GM21717 (cell line): ENCODE measurements at regions not wholly inside any gene's neighbourhood (a gene's known extent, or its start where the extent isn't known, plus 50 kb on each side); places are given as distances from the start of the nearest gene placed in this dataset.
"Not testable (repeated sequence)": the region's sequence is repeated elsewhere in the genome, so short reads cannot be mapped to it uniquely, and the experiment has no call there.

Experiments used
- ATAC-seq: cut with Tn5 transposase; IDR thresholded peaks from one replicate; pipeline ENCODE4 v1.9.1; 2021; ENCODE audit warnings: mild to moderate bottlenecking, moderate library complexity; ENCODE audit not compliant: unreplicated experiment

DNA sequence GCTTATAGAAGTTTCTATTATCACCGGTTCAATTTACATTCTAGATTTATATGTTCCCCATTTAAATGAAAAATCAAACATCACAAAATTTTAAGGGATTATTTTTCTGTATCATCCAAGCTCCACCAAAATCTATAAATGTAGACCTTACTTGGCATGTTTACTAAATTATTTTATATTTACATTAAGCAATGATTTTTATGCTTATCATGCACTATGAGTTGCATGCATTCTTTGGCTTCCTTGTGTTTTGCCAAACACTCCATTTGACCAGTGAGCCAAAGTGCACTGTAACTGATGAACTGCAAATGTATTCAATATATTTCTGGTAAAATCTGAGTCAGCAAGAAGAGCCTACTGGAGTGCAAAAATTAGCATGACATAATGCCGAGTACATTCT, 595.5 kb upstream of the PCDH7 start:
- not testable (repeated sequence) for ATAC-seq

GRCh38 chr4:30125868-30126267, 594.3 kb upstream of the PCDH7 start:
- ATAC-seq, result no peak

- ATAC-seq, result no peak
Observed at GRCh38 chr4:30126351-30126750, 593.8 kb upstream of the PCDH7 start.

GRCh38 chr4:30148828-30149227, 571.3 kb upstream of the PCDH7 start:
- ATAC-seq, result not testable (repeated sequence)

GRCh38 chr4:30149539-30149938, 570.6 kb upstream of the PCDH7 start:
- ATAC-seq, result not testable (repeated sequence)

DNA sequence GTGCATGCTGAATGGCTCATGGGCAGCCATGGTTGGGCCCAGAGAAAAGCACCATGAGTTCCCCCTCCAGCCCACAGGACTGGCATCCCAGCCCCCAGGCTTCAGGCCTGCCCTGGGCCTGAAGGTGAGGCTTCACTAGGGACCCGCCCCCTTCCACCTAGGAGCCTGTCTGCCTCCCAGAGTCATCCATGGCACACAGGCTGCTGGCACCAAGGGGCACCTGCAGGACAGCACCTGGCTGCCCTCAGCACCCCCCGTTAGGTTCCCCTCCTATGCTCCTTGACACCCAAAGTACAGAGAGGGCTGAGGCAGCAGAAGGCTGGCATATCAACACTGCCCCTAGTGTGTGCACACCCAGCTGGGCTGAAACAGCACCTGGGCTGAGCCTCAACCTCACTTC, 566.7 kb upstream of the PCDH7 start:
- no peak for ATAC-seq

DNA sequence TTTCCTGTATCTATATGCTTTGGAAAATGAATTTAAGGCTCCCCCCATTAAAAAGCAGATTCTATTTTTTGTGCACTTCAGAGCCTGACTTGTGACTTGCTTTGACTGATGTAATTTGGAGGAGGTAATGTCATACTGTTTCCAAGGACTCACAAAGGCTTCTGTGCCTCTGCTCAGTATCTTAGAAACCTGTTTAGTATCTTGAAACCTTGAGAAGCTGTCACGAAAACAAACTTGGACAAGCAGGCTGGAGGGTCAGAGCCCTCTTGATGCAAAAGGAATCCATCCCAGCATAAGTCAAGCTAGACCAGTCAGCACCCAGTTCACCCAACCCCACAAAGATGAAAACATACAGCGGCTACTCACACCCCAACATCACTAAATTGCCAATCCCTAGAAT, 560.0 kb upstream of the PCDH7 start:
- ATAC-seq, result no peak

DNA sequence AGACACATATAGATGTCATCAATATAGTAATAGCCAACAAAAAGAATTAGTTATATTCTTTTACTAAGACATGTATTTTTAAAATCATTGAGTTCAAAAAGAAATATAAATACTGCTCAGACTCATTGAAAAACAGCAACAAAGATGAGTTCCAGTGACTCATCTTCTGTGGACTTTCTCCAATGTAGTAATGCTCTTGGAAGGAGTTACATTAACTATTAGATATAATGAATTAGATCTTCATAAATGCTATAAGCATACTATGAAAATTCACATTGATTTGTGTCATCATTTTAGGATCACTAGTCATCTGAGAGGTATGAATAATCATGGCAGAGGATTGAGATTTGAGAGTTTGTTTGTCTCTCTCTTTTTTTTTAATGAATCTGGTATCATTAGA, 547.8 kb upstream of the PCDH7 start:
- no peak for ATAC-seq

DNA sequence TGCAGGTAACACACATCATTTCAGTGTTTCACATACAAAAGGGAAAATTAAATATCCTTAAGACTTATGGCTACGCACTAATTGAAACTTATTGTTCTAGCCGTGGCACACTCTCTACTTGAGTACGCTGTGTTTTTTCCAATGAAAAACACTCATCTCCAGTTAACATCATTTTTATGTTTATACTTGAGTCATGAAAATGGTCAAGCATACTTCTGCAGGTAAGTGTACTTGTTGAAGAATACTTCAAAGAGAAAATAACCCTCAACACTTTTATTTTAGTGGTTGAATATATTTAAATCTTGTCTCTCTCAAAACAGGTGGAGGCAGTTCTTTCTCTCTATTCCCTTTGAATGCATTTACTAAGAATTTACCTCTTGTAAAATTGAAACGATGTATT, 538.7 kb upstream of the PCDH7 start:
- no peak for ATAC-seq

DNA sequence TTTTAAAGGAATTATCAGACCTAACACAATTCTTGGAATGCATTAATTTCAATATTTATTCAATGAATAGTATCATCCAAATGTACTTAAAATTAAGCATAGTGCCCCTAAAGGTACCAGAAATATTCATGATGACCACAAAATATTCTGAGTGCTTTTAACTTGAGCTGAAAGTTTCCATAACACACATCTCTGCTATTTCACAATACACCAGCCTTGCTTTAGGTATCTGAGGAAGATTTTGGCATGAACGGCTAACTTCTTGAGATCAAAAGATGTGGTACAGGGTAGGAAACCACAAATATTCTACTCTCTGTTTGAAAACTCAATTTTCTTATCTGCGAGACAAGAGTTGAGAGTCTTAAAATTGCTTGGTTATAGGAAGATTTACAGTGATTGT, 538.3 kb upstream of the PCDH7 start:
- no peak for ATAC-seq

DNA sequence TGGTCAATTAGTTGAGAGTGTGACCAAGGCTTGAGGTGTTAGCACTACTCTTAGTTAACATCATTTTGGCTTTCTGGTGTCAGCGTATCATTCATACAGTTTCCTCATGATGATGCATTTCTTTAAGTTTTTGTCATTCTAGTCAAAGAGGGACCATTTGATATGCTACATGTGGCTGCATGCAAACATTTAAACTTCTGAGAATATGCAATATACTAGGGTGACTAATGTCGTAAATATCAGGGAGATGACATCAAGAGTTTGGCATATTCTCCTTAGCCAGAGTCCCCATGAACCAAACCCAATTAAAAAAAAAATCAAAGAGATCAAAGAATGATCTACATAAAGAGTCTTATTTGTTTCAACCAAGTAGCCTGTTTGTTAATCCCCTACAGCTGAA, 537.4 kb upstream of the PCDH7 start:
- no peak for ATAC-seq

DNA sequence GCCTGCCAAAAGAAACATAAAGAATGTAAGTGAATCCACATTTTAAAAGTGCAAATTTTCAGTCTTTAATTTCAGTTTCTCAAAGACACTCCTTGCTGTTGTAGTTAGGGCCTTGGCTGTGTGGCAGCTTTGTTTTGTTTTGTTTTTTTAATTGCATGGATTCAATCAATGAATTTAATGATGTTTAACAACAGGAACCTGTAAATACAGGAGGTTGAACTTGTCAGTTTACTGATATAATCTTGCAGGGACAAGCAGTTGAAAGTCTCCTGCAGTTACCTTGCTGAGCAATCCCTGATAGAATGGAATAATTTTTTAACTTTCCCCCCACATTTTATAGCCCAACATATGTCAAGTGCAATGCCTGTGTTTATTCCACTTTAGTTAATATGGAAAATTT, 528.3 kb upstream of the PCDH7 start:
- no peak for ATAC-seq

- no peak for ATAC-seq
Observed at GRCh38 chr4:30207389-30207788, 512.8 kb upstream of the PCDH7 start.

- no peak for ATAC-seq
Observed at GRCh38 chr4:30208731-30209435, 511.3 kb upstream of the PCDH7 start.

DNA sequence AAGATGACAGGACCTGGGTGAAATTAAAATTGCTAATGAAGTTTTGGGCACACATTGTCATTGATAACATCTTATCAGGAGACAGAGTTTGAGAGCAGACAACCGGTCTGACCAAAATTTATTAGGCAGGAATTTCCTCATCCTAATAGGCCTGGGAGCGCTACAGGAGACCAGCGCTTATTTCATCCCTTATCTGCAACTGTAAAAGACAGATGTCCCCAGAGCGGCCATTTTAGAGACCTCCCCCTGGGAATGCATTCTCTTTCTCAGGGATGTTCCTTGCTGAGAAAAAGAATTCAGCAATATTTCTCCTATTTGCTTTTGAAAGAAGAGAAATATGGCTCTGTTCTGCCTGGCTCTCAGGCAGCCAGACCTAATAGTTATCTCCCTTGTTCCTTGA, 504.2 kb upstream of the PCDH7 start:
- ATAC-seq, result not testable (repeated sequence)

DNA sequence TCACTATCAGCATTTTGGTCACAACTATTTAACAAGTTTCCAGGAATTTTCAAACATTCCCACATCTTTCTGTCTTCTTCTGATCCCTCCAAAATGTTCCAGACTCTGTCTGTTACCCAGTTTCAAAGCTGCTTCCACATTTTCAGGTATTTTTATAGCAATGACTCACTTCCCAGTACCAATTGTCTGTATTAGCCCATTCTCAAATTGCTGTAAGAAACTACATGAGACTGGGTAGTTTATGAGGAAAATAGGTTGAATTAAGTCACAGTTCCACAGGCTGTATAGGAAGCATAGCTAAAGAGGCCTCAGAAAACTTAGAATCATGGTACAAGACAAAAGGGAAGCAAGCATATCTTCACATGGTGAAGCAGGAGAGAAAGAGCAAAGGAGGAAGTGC, 475.0 kb upstream of the PCDH7 start:
- ATAC-seq, result no peak

GRCh38 chr4:30256116-30256832, 463.9 kb upstream of the PCDH7 start:
- ATAC-seq, result no peak

DNA sequence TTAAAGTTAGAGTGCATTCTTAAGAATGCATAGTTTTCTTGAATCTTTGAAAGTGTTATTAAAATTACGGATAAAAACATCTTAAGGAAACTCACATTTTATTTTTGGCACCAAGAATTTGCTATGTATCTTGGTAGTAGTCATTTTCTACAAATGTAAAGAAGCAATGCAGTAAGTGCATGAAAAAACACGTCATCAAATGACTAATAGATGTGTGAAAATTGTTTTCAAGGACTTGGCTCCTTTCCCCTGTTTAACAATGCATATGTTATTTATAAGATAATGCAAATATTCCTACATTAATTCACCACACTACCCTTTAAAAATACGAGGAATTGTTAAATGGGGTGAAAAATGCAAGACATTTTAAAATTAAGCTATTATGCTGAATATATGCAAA, 461.2 kb upstream of the PCDH7 start:
- ATAC-seq, result no peak

DNA sequence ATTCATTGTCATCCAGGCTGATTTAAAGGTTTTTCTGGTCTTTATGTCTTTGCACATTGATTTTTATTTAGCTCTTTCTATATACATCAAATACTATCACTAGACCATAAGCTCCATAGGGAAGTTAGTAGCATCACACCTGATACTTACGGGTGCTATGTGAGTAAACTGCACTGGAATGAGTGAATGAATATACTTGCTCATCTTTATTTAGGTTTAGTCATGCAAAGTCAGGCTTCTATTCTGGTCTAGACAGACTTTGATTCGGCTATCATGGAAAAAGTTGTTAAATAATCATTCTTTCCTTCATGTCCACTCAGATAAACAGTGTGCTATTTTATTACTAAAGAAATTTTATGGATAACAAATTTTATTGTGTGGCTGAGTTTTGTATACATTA, 457.8 kb upstream of the PCDH7 start:
- ATAC-seq, result no peak

DNA sequence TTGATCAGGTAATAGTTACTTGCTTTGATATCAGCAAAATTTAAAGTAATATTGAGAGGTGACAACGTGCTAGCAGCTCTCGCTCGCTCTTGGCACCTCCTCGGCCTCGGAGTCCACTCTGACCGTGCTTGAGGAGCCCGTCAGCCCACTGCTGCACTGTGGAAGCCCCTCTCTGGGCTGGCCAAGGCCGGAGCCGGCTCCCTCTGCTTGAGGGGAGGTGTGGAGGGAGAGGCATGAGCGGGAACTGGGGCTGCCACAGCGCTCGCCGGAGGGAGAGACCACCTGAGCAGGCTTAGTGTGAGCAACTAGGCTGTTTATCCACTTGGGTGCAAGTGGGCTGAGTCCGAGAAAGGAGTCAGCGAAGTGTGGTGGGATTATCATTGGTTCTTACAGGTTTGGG, 455.7 kb upstream of the PCDH7 start:
- no peak for ATAC-seq

GRCh38 chr4:30265716-30266115, 454.5 kb upstream of the PCDH7 start:
- no peak for ATAC-seq

GRCh38 chr4:30268370-30268769, 451.8 kb upstream of the PCDH7 start:
- no peak for ATAC-seq

- no peak for ATAC-seq
Observed at GRCh38 chr4:30269850-30270249, 450.3 kb upstream of the PCDH7 start.
